Choroid plexus epithelial cell (primary cell): ENCODE measurements at regions not wholly inside any gene's neighbourhood (a gene's known extent, or its start where the extent isn't known, plus 50 kb on each side); places are given as distances from the start of the nearest gene placed in this dataset.
A peak's percentile ranks its signal among the peaks of the same experiment; 100 is the strongest.

ENCODE experiments used
- DNase-seq: peaks from one replicate; pipeline ENCODE4 v3.0.0-alpha.2; 2010; ENCODE audit warnings: low read depth
- H3K4me3 ChIP-seq: 2 replicates; pipeline ENCODE4 v1.5.1; 2011; ENCODE audit warnings: low read depth, mild to moderate bottlenecking, control low read depth, low read length, moderate library complexity
- TF ChIP-seq, protein P1 (sequence below): conservative IDR thresholded peaks from 2 replicates; pipeline ENCODE4 v1.5.1; 2011; ENCODE audit warnings: low read depth, mild to moderate bottlenecking, control low read depth, inconsistent platforms, low read length, moderate library complexity

- TF ChIP-seq, protein P1, sequence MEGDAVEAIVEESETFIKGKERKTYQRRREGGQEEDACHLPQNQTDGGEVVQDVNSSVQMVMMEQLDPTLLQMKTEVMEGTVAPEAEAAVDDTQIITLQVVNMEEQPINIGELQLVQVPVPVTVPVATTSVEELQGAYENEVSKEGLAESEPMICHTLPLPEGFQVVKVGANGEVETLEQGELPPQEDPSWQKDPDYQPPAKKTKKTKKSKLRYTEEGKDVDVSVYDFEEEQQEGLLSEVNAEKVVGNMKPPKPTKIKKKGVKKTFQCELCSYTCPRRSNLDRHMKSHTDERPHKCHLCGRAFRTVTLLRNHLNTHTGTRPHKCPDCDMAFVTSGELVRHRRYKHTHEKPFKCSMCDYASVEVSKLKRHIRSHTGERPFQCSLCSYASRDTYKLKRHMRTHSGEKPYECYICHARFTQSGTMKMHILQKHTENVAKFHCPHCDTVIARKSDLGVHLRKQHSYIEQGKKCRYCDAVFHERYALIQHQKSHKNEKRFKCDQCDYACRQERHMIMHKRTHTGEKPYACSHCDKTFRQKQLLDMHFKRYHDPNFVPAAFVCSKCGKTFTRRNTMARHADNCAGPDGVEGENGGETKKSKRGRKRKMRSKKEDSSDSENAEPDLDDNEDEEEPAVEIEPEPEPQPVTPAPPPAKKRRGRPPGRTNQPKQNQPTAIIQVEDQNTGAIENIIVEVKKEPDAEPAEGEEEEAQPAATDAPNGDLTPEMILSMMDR = no peak
- DNase-seq = no peak
- H3K4me3 ChIP-seq = no peak overlapping the region
Measured at GRCh38 chr6:159105716-159106115, 60.9 kb upstream of the TAGAP start.

DNA sequence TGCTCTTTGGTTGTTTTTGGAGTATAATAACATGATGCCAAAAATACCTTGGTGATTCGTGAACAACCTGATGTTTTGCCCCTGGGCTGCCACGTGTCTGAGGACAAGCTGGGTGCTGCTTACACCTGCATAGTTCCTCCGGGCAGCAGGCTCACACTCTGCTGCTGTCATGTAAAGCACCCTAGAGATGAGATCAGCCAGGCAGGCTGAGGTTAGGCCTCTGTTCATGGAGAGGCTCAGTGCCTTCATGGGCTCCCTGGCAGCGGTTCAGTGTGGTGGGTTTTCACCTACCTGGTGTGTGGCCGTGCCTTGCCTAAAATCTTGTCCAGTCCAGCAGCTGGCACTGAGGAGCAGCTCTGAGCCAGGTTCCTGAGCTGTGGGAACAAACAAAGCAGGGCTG lies 60.1 kb upstream of the TAGAP start:
- TF ChIP-seq, protein P1 = no peak
- no peak for DNase-seq

GRCh38 chr6:159104163-159104925 lies 59.6 kb upstream of the TAGAP start:
- H3K4me3 ChIP-seq = no peak overlapping the region
- TF ChIP-seq, protein P1 = peak; percentile 97
- DNase-seq = peak; percentile 76

More for the DNA sequence above, 60.1 kb upstream of the TAGAP start:
- no peak overlapping the region for H3K4me3 ChIP-seq

GRCh38 chr6:159103396-159104162 lies 58.8 kb upstream of the TAGAP start:
- H3K4me3 ChIP-seq = no peak overlapping the region
- DNase-seq = no peak
- TF ChIP-seq, protein P1 = no peak

DNA sequence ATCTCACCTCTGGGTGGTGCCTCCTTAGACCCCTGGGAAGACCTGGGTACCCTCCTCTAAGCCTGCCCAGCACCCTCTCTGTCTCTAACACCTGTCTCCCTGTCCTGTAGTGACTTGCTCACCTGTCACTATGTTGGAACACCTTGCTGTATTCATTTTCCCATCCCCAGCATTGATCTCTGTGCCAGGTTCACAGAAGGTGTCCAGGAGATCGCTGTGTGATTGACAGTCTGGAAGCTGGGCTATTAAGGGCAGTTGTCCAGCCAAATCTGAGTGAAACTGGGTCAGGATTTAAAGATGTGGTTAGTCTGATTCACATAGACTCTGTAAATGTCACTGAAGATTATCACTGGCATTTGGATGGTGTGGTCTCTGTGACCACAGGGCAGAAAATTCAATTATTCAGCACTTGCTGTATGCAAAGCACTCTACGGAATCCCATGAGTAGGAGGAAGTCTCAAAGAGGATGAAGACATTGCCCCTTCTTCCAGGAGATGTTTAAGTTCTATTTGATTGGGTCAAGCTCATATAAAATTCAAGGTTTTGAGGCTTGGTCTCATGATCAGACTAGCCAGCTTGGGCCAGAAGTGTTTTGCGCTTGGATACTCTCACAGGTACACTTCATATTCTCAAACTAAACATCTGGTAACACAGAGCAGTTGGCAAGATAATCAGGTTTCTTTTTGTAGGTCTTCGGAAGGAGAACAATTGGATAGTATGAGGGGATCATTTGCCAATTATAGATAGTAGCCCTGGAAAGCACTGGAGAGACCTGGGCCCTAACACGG lies 57.8 kb upstream of the TAGAP start:
- H3K4me3 ChIP-seq = no peak overlapping the region
- no peak for DNase-seq
- TF ChIP-seq, protein P1 = no peak

DNA sequence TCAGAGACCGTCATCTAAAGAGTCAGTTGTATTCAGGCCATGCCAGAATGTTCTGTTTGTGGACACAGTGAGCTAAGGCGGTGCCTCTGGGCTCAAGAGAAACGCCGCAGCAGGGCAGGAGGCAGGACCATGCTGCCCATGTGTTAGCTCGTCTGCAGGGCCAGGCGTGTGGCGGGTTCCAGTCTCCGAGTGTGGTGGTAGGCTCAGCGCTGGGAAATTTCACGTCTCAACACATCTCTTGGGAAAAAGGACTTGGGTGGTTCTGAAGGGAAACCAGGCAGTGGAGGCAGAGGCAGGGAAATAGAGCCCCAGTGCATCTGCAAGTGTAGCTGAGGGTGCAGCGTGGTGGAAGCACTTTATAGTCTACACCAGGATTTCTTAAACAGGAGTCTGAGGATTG lies 56.9 kb upstream of the TAGAP start:
- TF ChIP-seq, protein P1 = no peak
- no peak overlapping the region for H3K4me3 ChIP-seq
- no peak for DNase-seq
